Cardiac fibroblast (primary cell): ENCODE measurements at regions not wholly inside any gene's neighbourhood (a gene's known extent, or its start where the extent isn't known, plus 50 kb on each side); places are given as distances from the start of the nearest gene placed in this dataset.
"Not testable (repeated sequence)": the region's sequence is repeated elsewhere in the genome, so short reads cannot be mapped to it uniquely, and the experiment has no call there.

ENCODE experiments used
- DNase-seq, 2 donors: peaks; one replicate each; pipeline versions ENCODE4 v3.0.0 to v3.0.0-alpha.2; 2010; ENCODE audit warnings: low read depth in 2 of 2
- H3K4me3 ChIP-seq, 2 donors: replicated peaks in 1 of 2; 1 replicate in 1 of 2; 2 replicates in 1 of 2; pipeline ENCODE4 v1.5.1; 2011; ENCODE audit warnings: low read depth in 2 of 2, low read length in 2 of 2, mild to moderate bottlenecking in 2 of 2, moderate library complexity in 1 of 2
- TF ChIP-seq, protein P1 (sequence below): IDR thresholded peaks from one replicate; pipeline ENCODE4 v1.5.1; 2011; ENCODE audit warnings: low read depth, mild to moderate bottlenecking, low read length, inconsistent platforms

DNA sequence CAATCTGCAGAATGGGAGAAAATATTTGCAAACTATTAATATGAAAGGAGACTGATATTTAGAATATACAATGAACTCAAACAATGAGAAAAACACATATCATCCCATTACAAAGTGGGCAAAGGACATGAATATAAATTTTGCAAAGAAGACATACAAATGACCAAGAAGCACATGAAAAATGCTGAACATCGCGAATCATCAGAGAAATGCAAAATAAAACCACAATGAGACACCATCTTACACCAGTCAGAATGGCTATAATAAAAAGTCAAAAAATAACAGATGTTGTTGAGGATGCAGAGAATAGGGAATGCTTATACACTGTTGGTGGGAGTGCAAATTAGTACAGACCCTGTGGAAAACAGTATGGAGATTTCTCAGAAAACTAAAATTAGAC lies 83.6 kb downstream of the RAP2B start:
- no peak overlapping the region for H3K4me3 ChIP-seq
- DNase-seq: no peak
- TF ChIP-seq, protein P1, sequence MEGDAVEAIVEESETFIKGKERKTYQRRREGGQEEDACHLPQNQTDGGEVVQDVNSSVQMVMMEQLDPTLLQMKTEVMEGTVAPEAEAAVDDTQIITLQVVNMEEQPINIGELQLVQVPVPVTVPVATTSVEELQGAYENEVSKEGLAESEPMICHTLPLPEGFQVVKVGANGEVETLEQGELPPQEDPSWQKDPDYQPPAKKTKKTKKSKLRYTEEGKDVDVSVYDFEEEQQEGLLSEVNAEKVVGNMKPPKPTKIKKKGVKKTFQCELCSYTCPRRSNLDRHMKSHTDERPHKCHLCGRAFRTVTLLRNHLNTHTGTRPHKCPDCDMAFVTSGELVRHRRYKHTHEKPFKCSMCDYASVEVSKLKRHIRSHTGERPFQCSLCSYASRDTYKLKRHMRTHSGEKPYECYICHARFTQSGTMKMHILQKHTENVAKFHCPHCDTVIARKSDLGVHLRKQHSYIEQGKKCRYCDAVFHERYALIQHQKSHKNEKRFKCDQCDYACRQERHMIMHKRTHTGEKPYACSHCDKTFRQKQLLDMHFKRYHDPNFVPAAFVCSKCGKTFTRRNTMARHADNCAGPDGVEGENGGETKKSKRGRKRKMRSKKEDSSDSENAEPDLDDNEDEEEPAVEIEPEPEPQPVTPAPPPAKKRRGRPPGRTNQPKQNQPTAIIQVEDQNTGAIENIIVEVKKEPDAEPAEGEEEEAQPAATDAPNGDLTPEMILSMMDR: no peak

DNA sequence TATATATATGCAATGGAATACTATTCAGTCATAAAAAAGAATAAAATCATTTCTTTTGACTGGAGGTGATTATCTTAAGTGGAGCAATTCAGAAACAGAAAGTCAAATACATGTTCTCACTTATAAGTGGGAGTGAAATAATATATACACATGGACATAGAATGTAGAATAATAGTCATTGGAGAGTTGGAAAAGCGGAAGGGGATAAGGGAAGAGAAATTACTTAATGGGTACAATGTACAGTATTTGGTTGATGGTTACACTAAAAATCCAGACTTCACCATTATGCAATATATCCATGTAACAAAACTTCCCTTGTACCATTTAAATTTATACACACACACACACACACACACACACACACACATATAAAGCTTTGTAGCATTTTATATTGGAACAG lies 84.3 kb downstream of the RAP2B start:
- TF ChIP-seq, protein P1: no peak
- no peak for DNase-seq
- H3K4me3 ChIP-seq: no peak overlapping the region

DNA sequence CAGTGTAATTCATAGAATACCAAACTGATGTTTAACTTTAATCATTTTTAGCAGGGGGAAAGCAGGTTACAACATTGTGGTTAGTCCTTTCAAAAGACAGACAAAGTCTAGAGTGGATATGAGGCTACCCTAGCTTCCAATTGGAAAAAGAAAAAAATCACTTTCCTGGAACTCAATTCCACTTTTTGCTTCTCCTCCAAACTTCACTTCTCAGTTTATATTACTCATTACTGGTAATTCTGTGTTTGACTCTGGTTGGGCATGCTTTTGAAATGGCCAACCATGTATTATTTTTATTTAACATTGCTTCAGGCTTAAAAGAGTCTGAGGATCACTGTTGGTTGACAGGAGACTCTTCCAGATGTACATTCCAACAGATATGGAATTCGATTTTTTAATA lies 84.8 kb downstream of the RAP2B start:
- DNase-seq: peak; percentile 59 to 60
- TF ChIP-seq, protein P1: no peak
- H3K4me3 ChIP-seq: no peak overlapping the region

DNA sequence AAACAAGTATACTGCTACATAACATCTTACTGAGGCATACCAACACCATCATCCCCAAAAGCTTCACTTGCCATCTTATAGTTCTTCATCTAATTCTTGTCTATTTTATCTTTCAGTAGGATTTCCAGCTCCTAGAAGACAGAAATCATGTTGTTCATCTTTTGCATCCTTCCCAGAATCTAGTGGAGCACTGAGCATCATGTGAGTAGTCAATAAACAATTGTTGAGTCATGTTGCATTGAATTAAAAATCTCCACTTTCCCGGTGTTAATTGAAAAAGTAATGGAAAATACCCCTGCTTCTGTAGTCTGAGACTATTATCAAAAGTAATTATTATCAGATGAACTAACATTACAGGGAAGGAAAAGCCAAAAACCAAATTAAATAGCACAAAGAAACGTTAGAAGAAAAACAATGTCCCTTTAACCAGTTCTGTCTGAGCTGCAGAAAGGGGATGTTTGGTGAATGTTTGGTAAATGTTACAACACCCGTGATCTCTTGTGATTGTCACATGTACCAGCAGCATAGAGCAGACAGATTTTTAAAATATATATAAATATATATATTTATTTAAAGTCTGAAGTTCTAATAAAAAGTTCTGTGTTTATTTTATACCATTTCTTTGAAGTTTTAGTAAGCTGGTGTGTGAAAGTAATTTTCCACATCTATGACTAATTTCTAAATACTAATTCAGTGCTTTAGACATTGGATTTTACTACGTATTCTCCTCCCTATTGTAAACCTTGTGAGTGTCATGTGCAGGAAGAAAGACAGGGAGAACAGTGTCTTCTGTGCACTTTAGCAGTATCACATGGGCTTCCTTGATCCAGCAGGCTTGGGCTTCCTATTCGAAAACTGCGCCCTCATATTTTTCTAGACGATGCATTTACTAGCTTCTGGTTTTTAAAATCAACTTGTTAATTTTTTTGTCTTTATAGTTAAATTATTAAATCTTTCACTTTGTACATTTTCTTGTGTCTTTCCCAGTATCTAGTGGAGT lies 85.6 kb downstream of the RAP2B start:
- no peak for DNase-seq
- no peak overlapping the region for H3K4me3 ChIP-seq
- TF ChIP-seq, protein P1: no peak

DNA sequence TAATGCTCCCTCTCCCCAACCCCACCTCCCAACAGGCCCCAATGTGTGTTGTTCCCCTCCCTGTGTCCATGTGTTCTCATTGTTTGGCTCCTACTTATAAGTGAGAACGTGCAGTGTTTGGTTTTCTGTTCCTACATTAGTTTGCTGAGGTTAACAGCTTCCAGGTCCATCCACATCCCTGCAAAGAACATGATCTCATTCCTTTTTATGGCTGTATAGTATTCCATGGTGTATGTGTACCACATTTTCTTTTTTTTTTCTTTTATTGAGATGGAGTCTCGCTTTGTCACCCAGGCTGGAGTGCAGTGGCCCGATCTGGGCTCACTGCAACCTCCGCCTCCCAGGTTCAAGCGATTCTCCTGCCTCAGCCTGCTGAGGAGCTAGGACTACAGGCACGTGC lies 86.8 kb downstream of the RAP2B start:
- not testable (repeated sequence) for DNase-seq, H3K4me3 ChIP-seq

DNA sequence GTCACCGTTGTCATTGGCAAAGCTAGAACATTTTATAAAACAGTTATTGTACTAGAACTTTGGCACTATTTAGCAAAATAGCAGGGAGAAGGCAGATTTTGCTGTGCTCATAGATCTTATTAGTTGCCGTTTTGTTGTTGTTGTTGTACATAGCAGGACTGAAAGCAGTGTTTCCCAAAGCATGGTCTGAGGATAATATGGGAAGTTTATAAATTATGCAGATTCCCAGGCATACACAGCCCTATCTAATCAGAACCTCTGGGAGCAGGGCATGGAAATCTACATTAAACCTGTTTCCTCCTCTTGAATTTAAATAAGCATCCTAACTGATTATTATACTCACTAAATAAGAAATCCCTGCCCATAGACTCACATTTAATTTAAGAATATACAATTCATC lies 87.9 kb downstream of the RAP2B start:
- H3K4me3 ChIP-seq: no peak overlapping the region
- DNase-seq: no peak
- TF ChIP-seq, protein P1: no peak

DNA sequence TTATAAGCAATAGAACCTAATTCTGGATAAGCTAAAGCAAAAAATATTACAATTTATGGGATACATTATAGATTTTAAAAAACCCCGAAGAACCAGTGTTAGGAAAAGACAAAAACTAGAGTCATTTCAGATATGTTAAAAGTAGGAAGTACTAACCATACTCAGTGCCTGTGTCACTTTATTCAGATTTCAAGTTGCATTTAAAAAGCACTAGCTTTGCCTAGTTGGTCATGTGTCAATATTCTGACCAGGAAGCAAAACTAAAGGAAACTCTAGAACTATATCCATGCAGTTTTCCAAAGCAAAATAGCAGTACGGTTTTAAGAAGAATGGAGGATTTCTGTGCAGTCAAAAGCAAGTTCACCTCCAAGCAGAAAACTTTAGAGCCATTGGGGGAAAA lies 88.4 kb downstream of the RAP2B start:
- TF ChIP-seq, protein P1: no peak
- no peak for DNase-seq
- no peak overlapping the region for H3K4me3 ChIP-seq
